ENCODE measurements at regions not wholly inside any gene's neighbourhood (a gene's known extent, or its start where the extent isn't known, plus 50 kb on each side); places are given as distances from the start of the nearest gene placed in this dataset.

GRCh38 chr15:53256457-53256856, 466.3 kb upstream of the ONECUT1 start:
- H3K23ac ChIP-seq (ENCODE audit: low read length): no peak overlapping the region
- no peak overlapping the region for H3K4me2 ChIP-seq (ENCODE audit: low read length)
- DNase-seq: no peak
- H3K56ac ChIP-seq (ENCODE audit: low read length): no peak overlapping the region
- no peak overlapping the region for H3K18ac ChIP-seq (ENCODE audit: low read length)
- H3K4ac ChIP-seq (ENCODE audit: low read depth, low read length): no peak overlapping the region
- H4K5ac ChIP-seq (ENCODE audit: low read length): no peak overlapping the region
- WGBS (ENCODE audit: extremely low coverage, insufficient coverage, low lambda C conversion rate): no CpG with 5 or more reads among the region's 4 CpGs
- no peak overlapping the region for H3K4me3 ChIP-seq (ENCODE audit: low read length)
- no peaks in the 10 kb centered on the region for H3K27me3 ChIP-seq (ENCODE audit: insufficient read depth, low read length, poor library complexity)
- no peak overlapping the region for H2BK15ac ChIP-seq (replicated peaks; ENCODE audit: low read depth)
- H3K4me1 ChIP-seq (ENCODE audit: control insufficient read depth, low read depth, low read length): no peaks in the 10 kb centered on the region
- no peaks in the 10 kb centered on the region for H3K79me1 ChIP-seq (ENCODE audit: low read length)
- H4K8ac ChIP-seq (ENCODE audit: low read depth, low read length): no peak overlapping the region
- no peak overlapping the region for H3K9ac ChIP-seq (ENCODE audit: low read length)
- H3K36me3 ChIP-seq (ENCODE audit: control insufficient read depth, insufficient read depth, low read length): no peaks in the 10 kb centered on the region
- H3K27ac ChIP-seq (ENCODE audit: low read depth, low read length): no peak overlapping the region
- no peak overlapping the region for H2BK120ac ChIP-seq (ENCODE audit: low read depth, low read length)
- H3K79me2 ChIP-seq (ENCODE audit: control insufficient read depth, insufficient read depth, low read length): no peaks in the 10 kb centered on the region
- H2BK5ac ChIP-seq (ENCODE audit: low read length): no peak overlapping the region
- no peak overlapping the region for H2AK5ac ChIP-seq (ENCODE audit: low read length)

- Histone ChIP-seq H3K4me2 (ENCODE audit: low read length) (no peak overlapping the region), H3K23ac (ENCODE audit: low read length) (no peak overlapping the region), H3K79me2 (ENCODE audit: control insufficient read depth, insufficient read depth, low read length) (no peaks in the 10 kb centered on the region), H3K36me3 (ENCODE audit: control insufficient read depth, insufficient read depth, low read length) (no peaks in the 10 kb centered on the region), H3K4ac (ENCODE audit: low read depth, low read length) (no peak overlapping the region), H3K27ac (ENCODE audit: low read depth, low read length) (no peak overlapping the region), H3K9ac (ENCODE audit: low read length) (no peak overlapping the region), H2BK5ac (ENCODE audit: low read length) (no peak overlapping the region), H3K27me3 (ENCODE audit: insufficient read depth, low read length, poor library complexity) (no peaks in the 10 kb centered on the region), H3K56ac (ENCODE audit: low read length) (no peak overlapping the region), H3K79me1 (ENCODE audit: low read length) (no peaks in the 10 kb centered on the region), H3K4me1 (ENCODE audit: control insufficient read depth, low read depth, low read length) (no peaks in the 10 kb centered on the region), H3K4me3 (ENCODE audit: low read length) (no peak overlapping the region), H2BK120ac (ENCODE audit: low read depth, low read length) (no peak overlapping the region), H4K8ac (ENCODE audit: low read depth, low read length) (no peak overlapping the region), H2BK15ac (replicated peaks; ENCODE audit: low read depth) (no peak overlapping the region), H2AK5ac (ENCODE audit: low read length) (no peak overlapping the region), H3K18ac (ENCODE audit: low read length) (no peak overlapping the region), H4K5ac (ENCODE audit: low read length) (no peak overlapping the region)
- DNase-seq: no peak
- WGBS (ENCODE audit: extremely low coverage, insufficient coverage, low lambda C conversion rate): no CpG with 5 or more reads among the region's 6 CpGs
These were observed 465.9 kb upstream of the ONECUT1 start for GRCh38 chr15:53256043-53256442.

GRCh38 chr15:53251996-53252395, 461.9 kb upstream of the ONECUT1 start:
- no peak overlapping the region for H3K18ac ChIP-seq (ENCODE audit: low read length)
- no peak overlapping the region for H4K5ac ChIP-seq (ENCODE audit: low read length)
- no peaks in the 10 kb centered on the region for H3K36me3 ChIP-seq (ENCODE audit: control insufficient read depth, insufficient read depth, low read length)
- no peak overlapping the region for H3K56ac ChIP-seq (ENCODE audit: low read length)
- H3K4me2 ChIP-seq (ENCODE audit: low read length): no peak overlapping the region
- no peak for DNase-seq
- no peak overlapping the region for H2BK15ac ChIP-seq (replicated peaks; ENCODE audit: low read depth)
- H3K4me1 ChIP-seq (ENCODE audit: control insufficient read depth, low read depth, low read length): no peaks in the 10 kb centered on the region
- no peak overlapping the region for H3K4me3 ChIP-seq (ENCODE audit: low read length)
- H2AK5ac ChIP-seq (ENCODE audit: low read length): no peak overlapping the region
- no peak overlapping the region for H4K8ac ChIP-seq (ENCODE audit: low read depth, low read length)
- no CpG with 5 or more reads among the region's 8 CpGs for WGBS (ENCODE audit: extremely low coverage, insufficient coverage, low lambda C conversion rate)
- no peaks in the 10 kb centered on the region for H3K79me1 ChIP-seq (ENCODE audit: low read length)
- no peaks in the 10 kb centered on the region for H3K79me2 ChIP-seq (ENCODE audit: control insufficient read depth, insufficient read depth, low read length)
- no peak overlapping the region for H3K9ac ChIP-seq (ENCODE audit: low read length)
- H3K27me3 ChIP-seq (ENCODE audit: insufficient read depth, low read length, poor library complexity): no peaks in the 10 kb centered on the region
- no peak overlapping the region for H3K27ac ChIP-seq (ENCODE audit: low read depth, low read length)
- no peak overlapping the region for H2BK5ac ChIP-seq (ENCODE audit: low read length)
- no peak overlapping the region for H2BK120ac ChIP-seq (ENCODE audit: low read depth, low read length)
- H3K23ac ChIP-seq (ENCODE audit: low read length): no peak overlapping the region
- H3K4ac ChIP-seq (ENCODE audit: low read depth, low read length): no peak overlapping the region

- Histone ChIP-seq H3K4me2 (ENCODE audit: low read length) (no peak overlapping the region), H3K27me3 (ENCODE audit: insufficient read depth, low read length, poor library complexity) (no peaks in the 10 kb centered on the region), H3K79me1 (ENCODE audit: low read length) (no peaks in the 10 kb centered on the region), H3K4me3 (ENCODE audit: low read length) (no peak overlapping the region), H2AK5ac (ENCODE audit: low read length) (no peak overlapping the region), H2BK5ac (ENCODE audit: low read length) (no peak overlapping the region), H2BK120ac (ENCODE audit: low read depth, low read length) (no peak overlapping the region), H2BK15ac (replicated peaks; ENCODE audit: low read depth) (no peak overlapping the region), H3K23ac (ENCODE audit: low read length) (no peak overlapping the region), H3K4me1 (ENCODE audit: control insufficient read depth, low read depth, low read length) (no peaks in the 10 kb centered on the region), H3K56ac (ENCODE audit: low read length) (no peak overlapping the region), H3K9ac (ENCODE audit: low read length) (no peak overlapping the region), H4K5ac (ENCODE audit: low read length) (no peak overlapping the region), H3K18ac (ENCODE audit: low read length) (no peak overlapping the region), H3K36me3 (ENCODE audit: control insufficient read depth, insufficient read depth, low read length) (no peaks in the 10 kb centered on the region), H4K8ac (ENCODE audit: low read depth, low read length) (no peak overlapping the region), H3K4ac (ENCODE audit: low read depth, low read length) (no peak overlapping the region), H3K27ac (ENCODE audit: low read depth, low read length) (no peak overlapping the region), H3K79me2 (ENCODE audit: control insufficient read depth, insufficient read depth, low read length) (no peaks in the 10 kb centered on the region)
- DNase-seq: no peak
- WGBS (ENCODE audit: extremely low coverage, insufficient coverage, low lambda C conversion rate): no CpG with 5 or more reads among the region's 2 CpGs
These were observed 461.4 kb upstream of the ONECUT1 start for GRCh38 chr15:53251523-53251922.

GRCh38 chr15:53247041-53247708, 457.0 kb upstream of the ONECUT1 start:
- no peak overlapping the region for H2AK5ac ChIP-seq (ENCODE audit: low read length)
- WGBS (ENCODE audit: extremely low coverage, insufficient coverage, low lambda C conversion rate): no CpG with 5 or more reads among the region's 2 CpGs
- no peak overlapping the region for H3K4me3 ChIP-seq (ENCODE audit: low read length)
- no peaks in the 10 kb centered on the region for H3K79me2 ChIP-seq (ENCODE audit: control insufficient read depth, insufficient read depth, low read length)
- no peak overlapping the region for H3K9ac ChIP-seq (ENCODE audit: low read length)
- H4K5ac ChIP-seq (ENCODE audit: low read length): no peak overlapping the region
- DNase-seq: no peak
- no peak overlapping the region for H2BK5ac ChIP-seq (ENCODE audit: low read length)
- no peaks in the 10 kb centered on the region for H3K79me1 ChIP-seq (ENCODE audit: low read length)
- no peaks in the 10 kb centered on the region for H3K36me3 ChIP-seq (ENCODE audit: control insufficient read depth, insufficient read depth, low read length)
- no peak overlapping the region for H3K27ac ChIP-seq (ENCODE audit: low read depth, low read length)
- H3K56ac ChIP-seq (ENCODE audit: low read length): no peak overlapping the region
- no peak overlapping the region for H4K8ac ChIP-seq (ENCODE audit: low read depth, low read length)
- no peaks in the 10 kb centered on the region for H3K4me1 ChIP-seq (ENCODE audit: control insufficient read depth, low read depth, low read length)
- H3K23ac ChIP-seq (ENCODE audit: low read length): no peak overlapping the region
- no peak overlapping the region for H2BK15ac ChIP-seq (replicated peaks; ENCODE audit: low read depth)
- no peak overlapping the region for H3K4ac ChIP-seq (ENCODE audit: low read depth, low read length)
- no peaks in the 10 kb centered on the region for H3K27me3 ChIP-seq (ENCODE audit: insufficient read depth, low read length, poor library complexity)
- H2BK120ac ChIP-seq (ENCODE audit: low read depth, low read length): no peak overlapping the region
- no peak overlapping the region for H3K4me2 ChIP-seq (ENCODE audit: low read length)
- no peak overlapping the region for H3K18ac ChIP-seq (ENCODE audit: low read length)

- WGBS (ENCODE audit: extremely low coverage, insufficient coverage, low lambda C conversion rate): no CpG with 5 or more reads among the region's 1 CpG
These were observed 456.3 kb upstream of the ONECUT1 start for GRCh38 chr15:53246404-53246803.

More at GRCh38 chr15:53246404-53246803, 456.3 kb upstream of the ONECUT1 start:
- H3K4me2 ChIP-seq (ENCODE audit: low read length): no peak overlapping the region
- no peak overlapping the region for H2AK5ac ChIP-seq (ENCODE audit: low read length)
- no peak overlapping the region for H3K56ac ChIP-seq (ENCODE audit: low read length)
- H3K23ac ChIP-seq (ENCODE audit: low read length): no peak overlapping the region
- no peaks in the 10 kb centered on the region for H3K79me1 ChIP-seq (ENCODE audit: low read length)
- H3K27ac ChIP-seq (ENCODE audit: low read depth, low read length): no peak overlapping the region
- H2BK5ac ChIP-seq (ENCODE audit: low read length): no peak overlapping the region
- H3K79me2 ChIP-seq (ENCODE audit: control insufficient read depth, insufficient read depth, low read length): no peaks in the 10 kb centered on the region
- H3K4me1 ChIP-seq (ENCODE audit: control insufficient read depth, low read depth, low read length): no peaks in the 10 kb centered on the region
- H3K4me3 ChIP-seq (ENCODE audit: low read length): no peak overlapping the region
- H4K8ac ChIP-seq (ENCODE audit: low read depth, low read length): no peak overlapping the region
- DNase-seq: no peak
- no peak overlapping the region for H3K18ac ChIP-seq (ENCODE audit: low read length)
- no peak overlapping the region for H3K4ac ChIP-seq (ENCODE audit: low read depth, low read length)
- H3K36me3 ChIP-seq (ENCODE audit: control insufficient read depth, insufficient read depth, low read length): no peaks in the 10 kb centered on the region
- H3K9ac ChIP-seq (ENCODE audit: low read length): no peak overlapping the region
- H2BK15ac ChIP-seq (replicated peaks; ENCODE audit: low read depth): no peak overlapping the region
- H3K27me3 ChIP-seq (ENCODE audit: insufficient read depth, low read length, poor library complexity): no peaks in the 10 kb centered on the region
- no peak overlapping the region for H4K5ac ChIP-seq (ENCODE audit: low read length)
- H2BK120ac ChIP-seq (ENCODE audit: low read depth, low read length): no peak overlapping the region

Measured in mesendoderm (in vitro differentiated cells).